ENCODE measurements at regions not wholly inside any gene's neighbourhood (a gene's known extent, or its start where the extent isn't known, plus 50 kb on each side); places are given as distances from the start of the nearest gene placed in this dataset.

- TF ChIP-seq CTCF (IDR thresholded peaks at IDR 0.05; ENCODE audit: insufficient read depth, low read length, poor library complexity, severe bottlenecking) (peak; percentile 58), EZH2phosphoT487 (conservative IDR thresholded peaks at IDR 0.05; ENCODE audit: low read length) (no peak)
These were observed 521.3 kb upstream of the SEMA6D start for GRCh38 chr15:47196048-47196447.

GRCh38 chr15:47203993-47204392 is 513.3 kb upstream of the SEMA6D start:
- Histone ChIP-seq H3F3A (ENCODE audit: insufficient read depth) (no peaks in the 10 kb centered on the region), H3K27ac (ENCODE audit: low read depth, low read length) (no peak overlapping the region), H3K9me3 (ENCODE audit: insufficient read depth, low read length) (no peaks in the 10 kb centered on the region), H3K4me3 (ENCODE audit: insufficient read depth, low read length, poor library complexity, severe bottlenecking) (no peak overlapping the region), H3K9ac (ENCODE audit: low read length) (no peak overlapping the region), H3K4me2 (ENCODE audit: low read depth, low read length, poor library complexity, severe bottlenecking) (no peak overlapping the region), H3K27me3 (ENCODE audit: low read length) (no peaks in the 10 kb centered on the region), H3K79me2 (ENCODE audit: insufficient read depth, low read length) (no peaks in the 10 kb centered on the region), H3K9me2 (replicated peaks; ENCODE audit: insufficient read depth, low read length) (no peaks in the 10 kb centered on the region), H2AFZ (ENCODE audit: low read depth, low read length, severe bottlenecking) (no peak overlapping the region), H3K36me3 (ENCODE audit: low read length) (no peaks in the 10 kb centered on the region), H4K20me1 (ENCODE audit: low read depth, low read length) (no peaks in the 10 kb centered on the region)
- no peak for TF ChIP-seq EZH2phosphoT487 (conservative IDR thresholded peaks at IDR 0.05; ENCODE audit: low read length)
- no peak for TF ChIP-seq CTCF (IDR thresholded peaks at IDR 0.05; ENCODE audit: insufficient read depth, low read length, poor library complexity, severe bottlenecking)

More at GRCh38 chr15:47196048-47196447, 521.3 kb upstream of the SEMA6D start:
- no peaks in the 10 kb centered on the region for H3K9me3 ChIP-seq (ENCODE audit: insufficient read depth, low read length)
- no peaks in the 10 kb centered on the region for H3F3A ChIP-seq (ENCODE audit: insufficient read depth)
- no peaks in the 10 kb centered on the region for H4K20me1 ChIP-seq (ENCODE audit: low read depth, low read length)
- H3K4me3 ChIP-seq (ENCODE audit: insufficient read depth, low read length, poor library complexity, severe bottlenecking), result no peak overlapping the region
- H2AFZ ChIP-seq (ENCODE audit: low read depth, low read length, severe bottlenecking), result no peak overlapping the region
- H3K9me2 ChIP-seq (replicated peaks; ENCODE audit: insufficient read depth, low read length), result no peaks in the 10 kb centered on the region
- no peaks in the 10 kb centered on the region for H3K79me2 ChIP-seq (ENCODE audit: insufficient read depth, low read length)
- no peak overlapping the region for H3K4me2 ChIP-seq (ENCODE audit: low read depth, low read length, poor library complexity, severe bottlenecking)
- no peak overlapping the region for H3K27ac ChIP-seq (ENCODE audit: low read depth, low read length)
- H3K36me3 ChIP-seq (ENCODE audit: low read length), result no peaks in the 10 kb centered on the region
- no peak overlapping the region for H3K9ac ChIP-seq (ENCODE audit: low read length)
- H3K27me3 ChIP-seq (ENCODE audit: low read length), result no peaks in the 10 kb centered on the region

- H3K9me3 ChIP-seq (ENCODE audit: insufficient read depth, low read length), result no peaks in the 10 kb centered on the region
- no peaks in the 10 kb centered on the region for H3K9me2 ChIP-seq (replicated peaks; ENCODE audit: insufficient read depth, low read length)
- no peaks in the 10 kb centered on the region for H3K27me3 ChIP-seq (ENCODE audit: low read length)
- no peaks in the 10 kb centered on the region for H3K79me2 ChIP-seq (ENCODE audit: insufficient read depth, low read length)
- H4K20me1 ChIP-seq (ENCODE audit: low read depth, low read length), result no peaks in the 10 kb centered on the region
- H2AFZ ChIP-seq (ENCODE audit: low read depth, low read length, severe bottlenecking), result no peak overlapping the region
- no peaks in the 10 kb centered on the region for H3K36me3 ChIP-seq (ENCODE audit: low read length)
- H3F3A ChIP-seq (ENCODE audit: insufficient read depth), result no peaks in the 10 kb centered on the region
- no peak overlapping the region for H3K9ac ChIP-seq (ENCODE audit: low read length)
- TF ChIP-seq EZH2phosphoT487 (conservative IDR thresholded peaks at IDR 0.05; ENCODE audit: low read length), result no peak
- no peak for TF ChIP-seq CTCF (IDR thresholded peaks at IDR 0.05; ENCODE audit: insufficient read depth, low read length, poor library complexity, severe bottlenecking)
- no peak overlapping the region for H3K4me2 ChIP-seq (ENCODE audit: low read depth, low read length, poor library complexity, severe bottlenecking)
- no peak overlapping the region for H3K4me3 ChIP-seq (ENCODE audit: insufficient read depth, low read length, poor library complexity, severe bottlenecking)
- H3K27ac ChIP-seq (ENCODE audit: low read depth, low read length), result no peak overlapping the region
These were observed 510.8 kb upstream of the SEMA6D start for GRCh38 chr15:47206358-47206978.

Data from SU-DHL-6 (cell line).